Adrenal gland (tissue), 9 donors: ENCODE measurements at regions not wholly inside any gene's neighbourhood (a gene's known extent, or its start where the extent isn't known, plus 50 kb on each side); places are given as distances from the start of the nearest gene placed in this dataset.

Experiments used
- DNase-seq, 7 donors: peaks; one replicate each; pipeline ENCODE4 v3.0.0-alpha.2; 2019 to 2020
- H3K27ac ChIP-seq, 5 donors: fragments of 200-600 bp; sonication (generic) in 4 of 5; 1 replicate in 3 of 5; 2 replicates in 2 of 5; pipeline versions ENCODE4 v1.5.1 to v1.8.0; 2016 to 2020; ENCODE audit warnings: mild to moderate bottlenecking in 1 of 5
- H3K27me3 ChIP-seq: fragments of 200-600 bp; 2 replicates; pipeline ENCODE4 v1.8.0; 2021
- H3K36me3 ChIP-seq, 2 donors: fragments of 200-600 bp; replicated peaks in 1 of 2; 1 replicate in 1 of 2; 2 replicates in 1 of 2; pipeline versions ENCODE4 v1.5.1 to v1.8.0; 2018 to 2022
- H3K4me1 ChIP-seq, 2 donors: fragments of 200-600 bp; replicated peaks in 1 of 2; 1 replicate in 1 of 2; 2 replicates in 1 of 2; pipeline versions ENCODE4 v1.5.1 to v1.8.0; 2018 to 2021
- H3K4me3 ChIP-seq, 4 donors: fragments of 200-600 bp; sonication (generic) in 3 of 4; one replicate each; pipeline ENCODE4 v1.5.1; 2016 to 2018
- H3K9me3 ChIP-seq, 3 donors: fragments of 200-600 bp; sonication (generic) in 1 of 3; replicated peaks in 1 of 3; 1 replicate in 2 of 3; 2 replicates in 1 of 3; pipeline versions ENCODE4 v1.5.1 to v1.8.0; 2016 to 2021
- CTCF ChIP-seq, 6 experiments: fragments of 450-650 bp in 4 of 6; fragments of 200-600 bp in 2 of 6; sonication (generic) in 1 of 6; IDR thresholded peaks; 1 replicate in 5 of 6; 2 replicates in 1 of 6; pipeline versions ENCODE4 v1.5.1 to v1.8.0; 2016 to 2021; ENCODE audit warnings: antibody characterized with exemption in 6 of 6, mild to moderate bottlenecking in 2 of 6, moderate library complexity in 1 of 6
- POLR2A ChIP-seq, 2 donors: fragments of 450-650 bp; IDR thresholded peaks; one replicate each; pipeline ENCODE4 v1.6.1; 2017; ENCODE audit warnings: antibody characterized with exemption in 2 of 2, mild to moderate bottlenecking in 2 of 2, moderate library complexity in 1 of 2
- WGBS, 4 donors: extraction: QIAGEN DNeasy Blood & Tissue Kit in 2 of 4; methylation state at CpG; one replicate each; pipeline versions ENCODE4 v1.1.5 to v1.1.7; 2013 to 2017; 5-methylcytosine and 5-hydroxymethylcytosine counted together
- intact Hi-C, 2 donors: fragments of 100-400 bp; cut with DNase I; formaldehyde crosslinking; loops; one replicate each; pipeline versions ENCODE4 v1.14.1 to v1.15.0; 2022 to 2023
- donor health status: healthy with polysubstance abuse.
- donor health status: Bipolar disorder and iron deficiency.
- donor health status: DM: yes; HTN: yes; CAD: no.
- donor health status: DM: no; HTN: no; CAD: no.
- donor health status: DM: no; HTN: no; CAD: no.

- H3K4me1 ChIP-seq = no peaks in the 10 kb centered on the region
- TF ChIP-seq POLR2A (IDR thresholded peaks at IDR 0.05) (no peak), CTCF (IDR thresholded peaks at IDR 0.05) (no peak)
- 61 to 75% (median 69%) methylated on average over 9 of the region's 9 CpGs for WGBS, 4 donors
These were observed 169.9 kb upstream of the NOCT start for GRCh38 chr4:138845664-138846063.

GRCh38 chr4:138845054-138845453 is 170.5 kb upstream of the NOCT start:
- no peaks in the 10 kb centered on the region for H3K27me3 ChIP-seq
- H3K36me3 ChIP-seq = no peaks in the 10 kb centered on the region
- no peak overlapping the region for H3K4me3 ChIP-seq
- H3K27ac ChIP-seq = no peak overlapping the region
- 70 to 74% (median 71%) methylated on average over 6 of the region's 6 CpGs for WGBS, 4 donors
- DNase-seq = no peak
- H3K4me1 ChIP-seq = no peaks in the 10 kb centered on the region
- no peak for TF ChIP-seq POLR2A (IDR thresholded peaks at IDR 0.05)
- no peak for TF ChIP-seq CTCF (IDR thresholded peaks at IDR 0.05)
- H3K9me3 ChIP-seq = no peaks in the 10 kb centered on the region
- intact Hi-C loops = no loop called here

More at GRCh38 chr4:138845664-138846063, 169.9 kb upstream of the NOCT start:
- Histone ChIP-seq H3K27me3 (no peaks in the 10 kb centered on the region), H3K4me3 (no peak overlapping the region), H3K36me3 (no peaks in the 10 kb centered on the region), H3K27ac (no peak overlapping the region), H3K9me3 (no peaks in the 10 kb centered on the region)
- intact Hi-C loops = no loop called here
- DNase-seq = no peak

- H3K36me3 ChIP-seq = no peaks in the 10 kb centered on the region
These were observed 172.0 kb upstream of the NOCT start for GRCh38 chr4:138843616-138844015.

GRCh38 chr4:138841343-138841742 is 174.2 kb upstream of the NOCT start:
- Histone ChIP-seq H3K27ac (no peak overlapping the region), H3K4me1 (no peaks in the 10 kb centered on the region), H3K27me3 (no peaks in the 10 kb centered on the region), H3K4me3 (no peak overlapping the region), H3K36me3 (no peaks in the 10 kb centered on the region), H3K9me3 (no peaks in the 10 kb centered on the region)
- intact Hi-C loops = no loop called here
- no peak for DNase-seq
- TF ChIP-seq CTCF (IDR thresholded peaks at IDR 0.05) (no peak), POLR2A (IDR thresholded peaks at IDR 0.05) (no peak)

More at GRCh38 chr4:138843616-138844015, 172.0 kb upstream of the NOCT start:
- no peak for DNase-seq
- TF ChIP-seq POLR2A (IDR thresholded peaks at IDR 0.05) = no peak
- no peak for TF ChIP-seq CTCF (IDR thresholded peaks at IDR 0.05)
- H3K27me3 ChIP-seq = no peaks in the 10 kb centered on the region
- no peaks in the 10 kb centered on the region for H3K9me3 ChIP-seq
- no peaks in the 10 kb centered on the region for H3K4me1 ChIP-seq
- 52 to 60% (median 54%) methylated on average over 7 of the region's 7 CpGs for WGBS, 4 donors
- no peak overlapping the region for H3K4me3 ChIP-seq
- intact Hi-C loops = no loop called here
- H3K27ac ChIP-seq = no peak overlapping the region
